HG03520 (cell line): ENCODE measurements at regions not wholly inside any gene's neighbourhood (a gene's known extent, or its start where the extent isn't known, plus 50 kb on each side); places are given as distances from the start of the nearest gene placed in this dataset.
"Not testable (repeated sequence)": the region's sequence is repeated elsewhere in the genome, so short reads cannot be mapped to it uniquely, and the experiment has no call there.

Experiments used
- ATAC-seq: cut with Tn5 transposase; IDR thresholded peaks from one replicate; pipeline ENCODE4 v1.9.1; 2021; ENCODE audit warnings: mild to moderate bottlenecking, moderate library complexity; ENCODE audit not compliant: unreplicated experiment

DNA sequence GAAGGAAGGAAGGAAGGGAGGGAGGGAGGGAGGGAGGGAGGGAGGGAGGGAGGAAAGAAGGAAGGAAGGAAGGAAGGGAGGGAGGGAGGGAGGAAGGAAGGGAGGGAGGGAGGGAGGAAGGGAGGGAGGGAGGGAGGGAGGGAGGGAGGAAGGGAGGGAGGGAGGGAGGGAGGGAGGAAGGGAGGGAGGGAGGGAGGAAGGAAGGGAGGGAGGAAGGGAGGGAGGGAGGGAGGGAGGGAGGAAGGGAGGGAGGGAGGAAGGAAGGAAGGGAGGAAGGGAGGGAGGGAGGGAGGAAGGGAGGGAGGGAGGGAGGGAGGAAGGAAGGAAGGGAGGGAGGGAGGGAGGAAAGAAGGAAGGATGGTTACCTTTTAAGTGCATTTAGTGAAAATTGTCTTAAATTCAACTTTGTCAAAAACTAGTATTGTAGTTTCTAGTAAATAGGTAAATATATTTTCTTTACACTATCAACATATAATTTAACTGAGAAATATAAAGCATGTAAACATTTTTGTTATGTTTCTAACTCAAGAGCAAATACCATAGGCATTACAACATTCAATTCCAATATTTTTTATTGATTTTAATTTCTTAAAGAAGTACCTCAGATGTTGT is 776.4 kb upstream of the ADGRL3 start:
- ATAC-seq = not testable (repeated sequence)

DNA sequence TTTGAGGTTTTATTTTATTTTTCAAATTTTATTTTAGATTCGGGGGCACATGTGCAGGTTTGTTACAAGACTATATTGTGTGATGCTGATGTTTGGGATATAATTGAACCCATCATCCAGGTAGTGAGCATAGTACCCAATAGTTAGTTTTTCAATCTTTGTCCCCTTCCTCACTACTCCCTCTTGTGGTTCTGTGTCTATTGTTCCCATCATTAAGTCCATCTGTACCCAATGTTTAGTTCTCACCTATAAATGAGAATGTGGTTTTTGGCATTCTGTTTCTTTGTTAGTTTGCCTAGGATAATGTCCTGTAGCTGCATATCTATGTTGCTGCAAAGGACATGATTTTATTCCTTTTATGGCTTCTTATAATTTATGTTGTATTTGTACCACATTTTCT is 767.2 kb upstream of the ADGRL3 start:
- no peak for ATAC-seq

DNA sequence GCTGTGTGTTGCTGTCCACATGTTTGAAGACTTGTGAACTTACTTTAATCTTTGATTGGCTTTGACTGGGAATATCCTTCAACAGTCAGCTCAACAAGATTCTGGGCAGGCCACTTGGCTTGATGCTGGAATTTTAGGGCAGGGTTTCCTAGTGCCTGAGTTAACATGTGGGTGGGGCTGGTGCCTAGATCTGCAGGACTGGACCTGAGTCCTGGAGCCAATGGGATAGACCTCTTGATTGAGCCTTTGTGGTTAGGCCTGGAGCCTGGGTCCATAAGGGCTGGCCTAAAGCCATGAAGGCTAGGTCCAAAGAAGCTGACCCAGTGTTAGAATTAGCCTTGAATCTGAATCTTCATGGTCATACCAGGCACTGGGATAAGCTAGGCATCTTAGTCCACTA is 757.1 kb upstream of the ADGRL3 start:
- no peak for ATAC-seq

DNA sequence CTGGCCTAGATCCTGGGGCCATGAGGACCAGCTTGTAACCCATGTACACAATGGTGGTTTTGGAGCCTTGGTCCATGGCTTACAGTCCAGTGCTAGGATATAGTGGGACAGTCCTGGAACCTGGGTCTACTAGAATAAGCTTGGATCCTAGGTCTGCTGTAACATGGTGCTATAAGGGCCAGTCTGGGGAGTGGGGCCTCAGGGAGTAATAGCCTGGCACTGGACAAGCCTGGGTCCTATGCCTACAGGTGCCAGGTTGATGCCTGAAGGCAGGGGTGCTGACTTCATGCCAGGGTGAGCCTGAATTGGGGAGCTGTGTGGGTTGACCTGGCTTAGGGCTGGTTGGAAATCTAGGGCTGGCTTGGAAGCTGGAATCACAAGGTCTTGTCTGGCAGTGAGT is 756.3 kb upstream of the ADGRL3 start:
- ATAC-seq = no peak

DNA sequence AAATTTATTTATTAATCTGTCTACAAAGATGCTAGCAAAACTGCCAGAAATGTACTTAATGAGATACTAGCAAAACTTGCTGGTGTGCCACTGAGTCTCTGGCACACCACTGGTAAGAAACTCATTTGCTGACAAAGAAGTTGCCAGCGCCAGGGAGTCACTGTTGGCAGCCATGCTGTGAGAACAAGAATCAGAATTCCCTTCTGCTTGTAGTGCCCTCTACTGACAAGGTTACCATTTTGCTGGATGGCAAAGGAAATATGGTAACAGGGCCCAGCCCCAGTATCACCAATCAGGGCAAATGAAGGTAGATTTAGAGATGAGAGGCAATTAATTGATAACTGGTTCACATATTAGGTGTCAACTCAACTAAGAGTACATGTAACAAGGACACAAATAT is 750.1 kb upstream of the ADGRL3 start:
- no peak for ATAC-seq

DNA sequence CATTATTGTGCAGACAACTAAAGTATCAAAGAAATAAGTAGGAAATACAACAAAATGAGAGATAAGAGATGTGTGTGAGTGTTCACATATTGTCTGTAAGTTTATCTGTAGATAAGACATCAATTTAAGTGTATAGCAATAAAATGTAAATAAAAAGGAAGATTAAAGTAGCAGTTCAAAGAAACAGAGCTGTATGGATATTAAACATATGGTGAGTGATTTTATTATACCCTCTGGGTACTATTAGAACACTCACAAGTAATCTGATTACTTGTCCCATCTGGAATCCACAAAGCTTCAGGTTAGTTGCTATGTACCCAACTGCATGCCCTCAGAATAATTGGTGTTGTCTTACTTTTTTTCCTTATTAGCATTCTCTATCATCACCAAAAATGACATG is 747.9 kb upstream of the ADGRL3 start:
- no peak for ATAC-seq

DNA sequence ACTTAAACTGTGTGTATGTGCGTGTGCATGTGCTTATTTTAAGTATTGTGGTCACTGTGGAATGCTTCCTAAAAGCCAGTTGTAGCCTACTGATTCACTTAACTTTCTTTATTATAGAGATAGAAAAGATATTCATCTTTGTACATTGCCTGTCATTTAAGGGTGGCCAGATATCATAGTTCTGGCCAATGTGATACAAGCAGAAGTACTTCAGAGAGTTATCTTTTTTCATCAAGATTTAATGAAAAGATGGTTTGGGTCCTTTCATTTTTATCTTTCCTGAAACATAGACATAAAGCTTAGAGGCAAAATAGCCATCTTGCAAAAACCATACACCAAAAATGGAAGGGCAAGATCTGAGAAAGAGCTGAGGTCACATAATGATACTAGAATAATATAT is 744.7 kb upstream of the ADGRL3 start:
- ATAC-seq = no peak

DNA sequence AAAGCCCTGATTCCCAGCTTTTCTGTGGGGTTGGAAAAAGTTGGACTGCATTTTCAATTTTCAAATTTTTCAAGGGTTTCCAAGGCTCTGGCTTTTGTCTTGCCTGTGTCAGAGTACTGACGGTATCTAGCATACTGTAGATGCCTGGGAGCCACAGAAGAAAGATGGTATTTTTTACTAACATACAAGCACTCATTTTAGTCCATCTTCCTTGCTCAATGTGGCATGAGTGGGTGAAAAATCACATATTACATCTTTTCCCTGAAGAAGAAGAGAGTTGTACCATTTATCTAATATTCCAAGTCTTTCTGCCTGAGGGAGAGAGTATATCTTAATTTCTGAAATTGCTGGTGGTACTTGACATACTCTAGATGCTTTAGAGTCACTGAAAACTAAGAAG is 738.6 kb upstream of the ADGRL3 start:
- no peak for ATAC-seq

DNA sequence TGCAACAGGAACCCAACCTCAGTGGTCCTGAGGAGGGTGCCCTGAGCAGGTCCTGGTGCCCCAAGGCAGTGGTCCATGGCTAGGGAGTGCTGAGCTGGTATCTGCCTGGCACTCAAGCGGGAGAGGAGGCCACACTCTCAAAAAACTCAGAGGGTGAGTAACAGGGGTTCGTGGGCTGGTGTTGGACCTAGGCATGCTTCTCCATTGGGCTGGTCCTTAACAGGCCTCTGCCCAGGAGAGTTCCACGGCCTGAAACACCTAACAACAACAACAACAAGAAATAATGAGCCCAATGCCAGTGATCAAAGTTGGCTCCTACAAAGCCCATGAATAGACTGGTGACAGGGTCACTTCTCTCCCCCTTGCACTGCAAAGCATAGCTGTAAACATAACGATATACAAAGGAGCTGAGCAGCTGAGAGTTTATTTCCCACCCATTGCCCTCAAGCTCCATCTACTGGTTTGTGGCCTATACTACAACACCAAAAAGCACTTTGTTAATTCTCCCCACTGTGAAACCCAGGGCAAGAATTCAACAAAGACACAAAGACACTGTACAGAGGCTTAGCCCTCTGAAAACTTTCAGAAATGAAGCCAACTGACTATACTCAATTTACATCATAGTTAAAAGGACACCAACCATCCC is 736.1 kb upstream of the ADGRL3 start:
- no peak for ATAC-seq

DNA sequence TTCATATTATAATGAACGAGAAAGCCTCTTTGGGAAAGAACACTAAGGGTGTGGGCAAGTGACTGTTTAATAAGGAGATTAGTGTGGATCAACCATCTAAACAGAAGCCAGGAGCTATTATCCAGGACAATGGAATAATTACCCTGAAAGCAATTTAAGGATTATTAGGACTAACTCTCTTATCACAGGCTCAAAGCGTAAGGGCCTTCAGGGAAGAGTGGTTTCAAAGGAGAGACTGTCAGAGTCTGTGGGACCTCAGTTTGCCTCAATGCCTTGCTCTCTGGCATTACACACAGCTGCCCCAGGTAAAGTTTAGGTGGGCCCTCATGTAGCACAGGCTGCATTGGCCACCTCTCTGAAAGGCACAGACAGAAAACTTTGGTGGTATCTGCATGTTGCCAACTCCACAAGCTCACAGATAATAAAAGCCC is 717.2 kb upstream of the ADGRL3 start:
- ATAC-seq = no peak

DNA sequence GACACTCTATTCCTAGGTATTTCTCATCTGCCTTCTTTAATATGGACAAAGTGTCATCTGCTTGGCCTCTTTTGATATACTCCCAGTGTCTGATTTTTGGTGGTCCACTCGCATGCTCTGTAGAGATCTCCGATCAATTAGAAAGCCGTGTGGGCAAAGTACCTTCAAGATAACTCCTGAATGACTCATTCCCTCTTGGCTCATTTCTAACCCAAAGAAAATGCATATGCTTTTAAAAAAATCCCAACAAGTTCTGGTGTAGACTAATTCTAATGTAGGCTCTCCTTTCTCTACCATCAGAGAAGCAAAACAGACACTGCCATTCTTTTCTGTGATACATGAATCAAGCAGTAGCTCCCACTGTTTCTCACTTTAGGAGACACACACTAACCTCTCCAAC is 714.9 kb upstream of the ADGRL3 start:
- no peak for ATAC-seq

DNA sequence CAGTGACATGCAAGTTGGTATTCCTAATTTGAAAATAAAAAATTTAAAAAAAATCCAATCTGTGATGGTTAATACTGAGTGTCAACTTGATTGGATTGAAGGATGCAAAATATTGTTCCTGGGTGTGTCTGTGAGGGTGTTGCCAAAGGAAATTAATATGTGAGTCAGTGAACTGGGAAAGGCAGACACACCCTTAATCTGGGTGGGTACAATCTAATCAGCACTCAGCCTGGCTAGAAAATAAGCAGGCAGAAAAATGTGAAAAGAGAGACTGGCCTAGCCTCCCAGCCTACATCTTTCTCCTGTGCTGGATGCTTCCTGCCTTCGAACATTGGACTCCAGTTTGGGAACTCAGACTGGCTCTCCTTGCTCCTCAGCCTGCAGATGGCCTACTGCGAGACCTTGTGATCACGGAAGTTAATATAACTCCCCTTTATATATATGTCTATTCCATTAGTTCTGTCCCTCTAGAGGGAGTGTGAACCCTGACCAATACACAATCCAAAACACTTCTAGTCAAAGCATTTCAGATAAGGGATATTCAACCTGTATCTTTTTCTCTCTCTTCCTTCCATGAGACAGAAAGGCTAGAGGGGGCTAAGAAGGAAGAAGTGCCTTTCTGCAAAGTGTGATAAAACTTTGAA is 712.9 kb upstream of the ADGRL3 start:
- ATAC-seq = not testable (repeated sequence)

DNA sequence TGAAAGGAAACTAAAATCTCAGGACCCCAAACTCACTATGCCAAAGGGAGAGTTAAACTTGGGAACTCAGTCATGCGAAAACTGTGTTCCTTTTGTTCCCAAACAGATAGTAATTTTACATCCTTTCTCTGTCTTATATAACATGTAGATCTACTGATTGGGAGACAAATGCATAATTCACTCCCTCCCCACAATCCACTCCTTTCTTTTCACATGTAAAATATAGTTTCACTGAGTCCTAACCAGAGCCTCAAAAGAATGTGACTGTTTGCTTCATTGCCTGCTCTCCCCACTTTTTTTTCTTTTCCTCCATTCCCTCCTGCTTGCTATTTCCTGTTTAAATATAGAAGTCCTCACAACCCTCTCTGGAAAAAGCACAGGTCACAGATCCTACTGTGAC is 699.3 kb upstream of the ADGRL3 start:
- no peak for ATAC-seq

DNA sequence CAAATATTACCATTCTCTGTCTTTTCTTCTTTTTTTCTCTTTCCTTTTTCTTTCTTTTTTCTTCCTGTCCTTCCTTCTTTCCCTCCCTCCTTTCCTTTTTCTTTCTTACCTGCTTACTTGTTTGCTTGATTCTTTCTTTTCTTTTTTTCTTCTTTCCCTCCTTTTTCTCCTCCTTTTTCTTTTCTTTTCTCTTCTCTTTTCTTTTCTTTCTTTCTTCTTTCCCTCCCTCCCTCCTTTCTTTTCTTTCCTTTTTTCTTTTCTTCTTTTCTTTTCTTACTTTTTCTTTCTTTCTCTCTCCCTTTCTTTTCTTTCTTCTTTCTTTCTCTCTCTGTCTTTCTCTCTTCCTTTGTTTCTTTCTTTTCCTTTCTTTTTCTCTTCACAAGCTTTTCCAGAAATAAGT is 697.4 kb upstream of the ADGRL3 start:
- no peak for ATAC-seq

DNA sequence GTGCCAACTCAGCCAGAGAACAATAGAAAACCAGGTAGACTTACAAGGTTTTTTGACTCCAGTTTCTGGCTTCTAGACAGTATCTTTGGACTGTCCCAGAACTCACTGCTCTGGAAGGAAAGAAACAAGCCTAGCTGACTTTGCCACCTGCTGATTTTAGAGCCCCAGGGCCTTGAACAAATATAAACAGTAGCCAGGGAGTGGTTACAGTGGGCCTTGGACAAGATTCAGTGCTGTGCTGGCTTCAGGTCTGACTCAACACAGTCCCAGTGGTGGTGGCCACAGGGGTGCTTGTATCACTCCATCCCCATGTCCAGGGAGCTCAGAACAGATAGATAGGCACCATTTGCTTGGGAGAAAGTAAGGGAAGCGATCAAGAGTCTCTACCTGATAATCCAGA is 694.1 kb upstream of the ADGRL3 start:
- no peak for ATAC-seq

DNA sequence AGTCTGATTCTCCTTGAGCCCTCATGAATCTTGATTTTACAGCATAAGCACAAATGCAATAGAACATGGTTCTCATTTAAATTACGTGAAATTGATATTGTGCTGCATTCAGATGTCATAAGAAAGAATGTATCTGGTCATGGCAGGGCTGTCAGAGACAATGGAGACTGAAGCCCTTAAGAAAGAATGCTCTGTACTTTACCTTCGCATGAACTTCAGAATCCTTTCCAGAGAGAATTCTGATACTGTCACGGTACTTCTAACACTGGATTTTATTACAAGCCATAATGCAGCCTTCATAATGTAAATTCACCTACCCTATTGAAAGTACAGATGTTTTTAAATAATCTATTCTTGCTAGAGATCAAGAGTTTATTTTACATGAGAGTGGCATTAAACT is 677.9 kb upstream of the ADGRL3 start:
- no peak for ATAC-seq

DNA sequence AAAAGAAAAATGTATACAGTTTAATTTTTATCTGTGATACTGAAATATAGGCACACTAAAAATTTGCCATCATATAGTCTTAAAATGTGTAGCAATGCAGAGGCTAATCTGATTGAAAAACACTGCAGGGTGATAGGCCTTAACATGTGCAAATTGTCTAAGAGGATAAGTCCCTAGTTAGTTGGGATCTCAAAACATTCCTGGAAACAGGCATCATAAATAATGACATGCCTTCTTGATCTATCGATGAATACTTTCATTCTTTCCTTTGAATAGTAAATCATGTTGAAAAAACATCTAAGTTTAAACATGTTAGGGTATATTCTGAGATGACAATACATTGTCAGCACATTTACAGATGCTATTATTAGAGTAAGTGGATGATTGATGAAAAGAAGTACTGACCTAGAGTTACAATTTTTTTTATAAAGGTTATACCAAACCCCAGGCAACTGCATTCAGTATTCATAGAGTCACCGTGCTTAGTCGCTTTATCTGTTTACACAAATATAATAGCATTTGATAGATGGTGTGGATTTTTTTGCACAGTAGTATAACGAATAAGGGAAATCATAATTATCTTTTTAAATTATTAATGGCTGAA is 668.2 kb upstream of the ADGRL3 start:
- no peak for ATAC-seq

DNA sequence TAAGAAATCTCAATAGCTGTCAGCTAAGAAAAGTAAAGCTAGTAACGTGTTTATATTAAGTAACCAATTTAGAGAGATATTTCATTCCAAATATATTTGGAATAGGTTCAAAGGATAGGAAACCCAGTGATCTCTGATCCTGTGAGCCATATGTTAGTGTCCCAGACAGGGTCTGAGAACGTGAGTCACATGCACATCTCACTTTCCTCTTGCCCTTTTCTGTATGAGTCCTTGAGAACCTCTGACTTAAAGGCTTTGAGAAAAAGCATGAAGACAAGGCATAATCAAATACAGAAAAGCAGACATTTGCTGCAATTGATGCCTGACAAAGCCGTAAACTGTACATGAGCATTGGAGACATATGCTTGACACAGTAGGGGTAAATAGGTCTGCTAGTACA is 655.1 kb upstream of the ADGRL3 start:
- no peak for ATAC-seq

DNA sequence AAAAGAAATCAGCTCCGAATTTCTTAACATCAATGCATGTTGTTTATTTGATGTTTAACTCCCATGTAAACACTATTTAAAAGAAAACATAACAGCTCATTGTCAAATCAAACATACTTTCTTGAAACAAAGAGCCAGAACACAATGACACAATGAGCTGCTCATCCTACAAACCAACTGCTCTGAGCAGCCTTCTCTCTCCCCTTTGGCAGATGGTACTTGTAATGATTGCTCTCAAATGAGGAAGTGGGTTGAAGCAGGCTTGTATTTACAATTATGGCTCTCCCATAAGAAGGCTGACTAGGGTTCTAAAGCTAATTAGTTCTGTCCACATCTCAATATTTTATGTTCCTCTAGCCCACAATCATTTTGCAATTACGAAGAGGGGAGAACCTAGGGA is 637.8 kb upstream of the ADGRL3 start:
- ATAC-seq = no peak

DNA sequence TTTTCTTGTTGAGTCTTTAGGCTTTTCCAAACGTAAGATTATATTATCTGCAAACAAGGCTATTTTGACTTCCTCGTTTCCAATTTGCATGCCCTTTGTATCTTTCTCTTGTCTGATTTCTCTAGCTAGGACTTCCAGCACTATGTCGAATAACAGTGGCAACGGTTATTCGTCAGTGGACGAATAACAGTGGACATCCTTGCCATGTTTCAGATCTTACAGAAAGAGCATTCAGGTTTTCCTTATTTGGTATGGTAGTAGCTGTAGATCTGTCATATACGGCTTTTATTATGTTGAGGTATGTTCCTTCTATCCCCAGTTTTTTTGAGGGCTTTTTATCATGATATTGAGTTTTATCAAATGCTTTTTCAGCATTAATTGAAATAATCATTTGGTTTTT is 634.6 kb upstream of the ADGRL3 start:
- ATAC-seq = no peak

DNA sequence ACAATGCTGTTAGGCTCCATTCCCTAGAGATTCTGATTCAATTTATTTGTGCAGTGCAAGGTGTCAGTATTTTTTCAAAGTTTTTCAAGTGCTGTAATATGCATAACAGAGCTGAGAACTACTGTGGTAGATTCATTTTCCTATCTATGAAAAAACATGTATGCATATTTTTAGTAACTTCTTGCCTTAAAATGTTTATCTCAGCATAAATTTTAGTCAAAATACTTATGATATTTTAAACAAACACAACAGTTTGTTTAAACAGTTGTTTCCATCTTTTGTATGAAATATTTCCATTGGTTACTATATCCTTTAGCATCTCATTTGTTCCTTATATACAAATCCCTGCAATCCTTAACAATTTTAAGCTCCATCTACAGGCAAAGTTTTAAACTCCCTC is 624.8 kb upstream of the ADGRL3 start:
- no peak for ATAC-seq

DNA sequence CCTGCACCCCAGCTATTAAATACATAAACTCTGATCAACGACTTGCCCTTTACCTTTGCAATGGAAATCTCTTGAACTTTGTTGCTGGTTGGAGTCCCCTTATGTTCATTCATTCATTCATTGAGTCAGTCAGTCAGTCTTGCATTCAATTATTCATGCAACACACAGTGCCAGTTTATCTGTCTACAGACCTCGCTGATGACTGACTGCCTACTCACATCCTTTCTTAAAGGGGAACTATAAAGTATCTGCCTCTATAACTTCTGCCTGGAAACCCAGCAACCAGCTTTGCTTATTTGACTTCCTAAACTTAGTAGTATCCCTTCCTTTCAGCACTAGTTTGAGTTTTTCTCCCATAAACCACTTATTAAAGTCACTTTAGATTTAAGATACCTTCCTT is 620.8 kb upstream of the ADGRL3 start:
- no peak for ATAC-seq
